Cardiac septum (tissue), 1 donor: ENCODE measurements at regions not wholly inside any gene's neighbourhood (a gene's known extent, or its start where the extent isn't known, plus 50 kb on each side); places are given as distances from the start of the nearest gene placed in this dataset.

Experiments
- DNase-seq: peaks from one replicate; pipeline ENCODE4 v3.0.0-alpha.2; 2020; ENCODE audit warnings: low spot score
- intact Hi-C: fragments of 100-400 bp; cut with DNase I; formaldehyde crosslinking; loops from one replicate; pipeline ENCODE4 v1.14.0; 2022
- donor health status: DM: no; HTN: no; CAD: no.

DNA sequence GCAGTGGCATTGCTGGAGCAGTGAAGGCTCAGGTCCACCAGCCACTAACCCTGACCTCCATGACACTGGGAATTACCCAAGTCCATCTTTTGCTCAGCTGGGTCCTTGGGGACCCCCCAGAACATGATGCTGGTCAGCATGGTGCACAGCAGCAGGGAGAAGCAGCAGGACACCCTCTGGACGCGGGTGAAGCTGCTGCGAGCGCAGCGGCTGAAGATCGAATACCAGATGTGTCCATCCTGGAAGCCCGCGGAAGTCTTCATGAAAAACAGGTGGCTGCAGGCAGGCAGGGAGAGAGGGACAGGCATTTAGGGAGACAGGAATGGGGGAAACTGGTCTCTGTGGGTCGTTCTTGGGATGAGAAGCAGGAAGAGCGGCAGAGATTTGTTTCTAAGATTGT lies 53.4 kb upstream of the GCSH start:
- intact Hi-C loops, result no loop called here
- DNase-seq, result no peak

DNA sequence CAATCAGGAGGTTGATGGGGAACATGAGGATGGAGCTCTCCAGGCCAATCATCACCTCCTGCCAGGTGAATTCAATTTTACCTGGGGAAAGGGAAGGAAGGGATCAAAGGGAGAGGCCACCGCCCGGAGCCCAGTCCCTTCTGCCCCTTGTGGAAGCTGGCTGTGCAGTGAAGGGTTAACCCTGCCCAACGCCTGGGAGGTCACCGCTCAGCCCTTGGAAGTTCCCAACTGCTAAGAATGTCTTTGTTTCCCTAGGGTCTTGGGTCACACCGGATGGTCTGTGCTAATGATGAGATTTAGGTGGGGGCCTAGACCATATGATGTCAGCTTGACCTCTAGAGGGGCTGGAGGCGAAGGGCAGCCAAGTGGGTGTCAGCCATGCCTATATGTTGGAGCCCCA lies 52.1 kb upstream of the GCSH start:
- intact Hi-C loops, result no loop called here

More for the DNA sequence above, 52.1 kb upstream of the GCSH start:
- DNase-seq, result no peak
